HG03442 (cell line): ENCODE measurements at regions not wholly inside any gene's neighbourhood (a gene's known extent, or its start where the extent isn't known, plus 50 kb on each side); places are given as distances from the start of the nearest gene placed in this dataset.
"Not testable (repeated sequence)": the region's sequence is repeated elsewhere in the genome, so short reads cannot be mapped to it uniquely, and the experiment has no call there.

Experiments used
- ATAC-seq: cut with Tn5 transposase; IDR thresholded peaks from one replicate; pipeline ENCODE4 v1.9.1; 2021; ENCODE audit warnings: mild to moderate bottlenecking, moderate library complexity; ENCODE audit not compliant: unreplicated experiment

DNA sequence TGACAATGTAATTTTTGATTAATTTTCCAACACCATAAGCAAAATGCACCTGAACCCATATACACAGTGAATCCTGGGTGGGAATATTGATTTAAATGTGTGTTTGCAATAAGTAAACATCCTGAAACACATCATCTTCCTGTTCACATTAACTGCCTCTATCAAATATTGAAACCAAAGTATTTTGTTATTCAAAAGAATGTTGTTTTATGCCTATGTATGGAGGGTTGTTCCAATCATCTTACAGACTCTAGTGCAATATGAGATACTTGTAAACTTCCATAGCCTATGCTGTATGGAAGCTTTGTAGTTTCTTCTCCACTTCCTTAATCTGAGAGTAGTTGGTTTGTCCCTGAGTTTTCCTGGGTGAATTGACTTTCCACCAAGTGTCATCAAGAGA lies 105.4 kb upstream of the SLC7A11 start:
- ATAC-seq, result no peak

DNA sequence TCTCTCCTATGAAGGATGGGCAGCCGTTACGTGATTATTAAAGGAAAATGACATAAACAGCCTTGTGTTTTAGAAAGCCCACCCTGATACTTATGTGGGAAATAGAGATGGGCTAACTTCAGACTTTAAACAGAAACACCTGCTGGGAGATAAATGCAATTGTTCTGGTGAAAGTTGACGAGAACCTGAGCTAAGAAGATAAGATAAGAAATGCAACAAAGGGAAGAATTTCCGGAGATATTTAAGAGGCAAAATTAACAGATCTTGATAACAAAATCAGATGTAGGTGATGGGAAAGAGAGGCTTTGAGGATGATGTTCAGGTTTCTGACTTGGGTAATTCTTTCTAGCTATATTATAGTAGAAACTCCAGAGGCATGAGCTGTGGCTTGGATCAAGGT lies 102.7 kb upstream of the SLC7A11 start:
- ATAC-seq, result no peak

DNA sequence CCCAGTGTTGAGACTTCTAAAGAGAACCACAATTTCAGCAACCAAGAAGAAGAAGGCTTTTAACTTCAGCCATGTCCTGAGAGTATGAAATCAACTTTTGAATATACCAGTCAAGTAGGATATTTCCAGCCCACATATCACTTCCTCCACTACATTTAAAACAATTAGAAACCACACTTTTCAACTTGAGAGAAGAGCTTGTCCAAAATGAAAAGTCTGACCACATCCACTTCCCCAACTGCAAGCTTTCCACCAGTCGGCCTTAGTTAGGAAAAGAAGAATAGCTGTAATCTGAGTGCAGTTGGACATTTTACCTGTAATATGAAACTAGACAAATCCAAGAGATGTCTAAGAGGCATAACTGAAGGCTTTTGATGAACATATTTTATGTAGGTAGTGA lies 101.9 kb upstream of the SLC7A11 start:
- ATAC-seq, result no peak

DNA sequence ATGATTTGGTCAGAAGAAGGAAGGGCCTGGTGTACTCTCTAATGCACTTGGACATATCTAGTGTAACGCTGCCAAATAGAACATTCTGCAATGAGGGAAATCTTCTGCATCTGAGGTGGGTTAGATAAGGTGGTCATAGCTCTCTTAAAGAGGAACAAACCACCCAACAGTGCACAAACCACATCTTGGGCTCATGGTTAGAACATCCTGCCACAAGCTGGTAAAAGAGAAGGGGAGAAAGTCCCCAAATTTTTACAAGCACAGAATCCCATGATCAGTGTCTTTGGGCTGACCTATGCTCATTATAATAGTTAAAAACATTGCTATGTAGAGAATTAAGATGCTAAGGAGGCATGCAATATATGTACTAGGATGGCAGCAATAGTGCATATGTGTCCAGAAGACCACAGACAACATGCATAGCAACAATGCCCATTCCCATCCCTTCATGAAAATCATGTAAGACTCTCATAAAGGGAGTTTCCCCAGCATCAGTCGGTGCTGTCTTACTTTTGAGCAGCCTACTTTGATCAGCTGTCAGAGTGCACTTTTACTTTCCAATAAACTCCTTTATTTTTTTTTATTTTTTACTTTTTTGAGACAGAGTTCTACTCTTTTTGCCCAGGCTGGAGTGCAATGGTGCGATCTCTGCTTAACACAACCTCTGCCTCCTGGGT lies 99.7 kb upstream of the SLC7A11 start:
- ATAC-seq, result peak; percentile 72

GRCh38 chr4:138338840-138339239 lies 96.7 kb upstream of the SLC7A11 start:
- no peak for ATAC-seq

- not testable (repeated sequence) for ATAC-seq
These were observed 96.1 kb upstream of the SLC7A11 start for GRCh38 chr4:138338222-138338621.

- no peak for ATAC-seq
These were observed 92.3 kb upstream of the SLC7A11 start for GRCh38 chr4:138334346-138335016.

GRCh38 chr4:138332415-138332814 lies 90.3 kb upstream of the SLC7A11 start:
- not testable (repeated sequence) for ATAC-seq

- no peak for ATAC-seq
These were observed 88.4 kb upstream of the SLC7A11 start for GRCh38 chr4:138330531-138330930.

- ATAC-seq, result no peak
These were observed 87.4 kb upstream of the SLC7A11 start for GRCh38 chr4:138329506-138330070.

GRCh38 chr4:138327338-138327737 lies 85.2 kb upstream of the SLC7A11 start:
- ATAC-seq, result no peak

- ATAC-seq, result no peak
These were observed 78.7 kb upstream of the SLC7A11 start for GRCh38 chr4:138320831-138321230.

DNA sequence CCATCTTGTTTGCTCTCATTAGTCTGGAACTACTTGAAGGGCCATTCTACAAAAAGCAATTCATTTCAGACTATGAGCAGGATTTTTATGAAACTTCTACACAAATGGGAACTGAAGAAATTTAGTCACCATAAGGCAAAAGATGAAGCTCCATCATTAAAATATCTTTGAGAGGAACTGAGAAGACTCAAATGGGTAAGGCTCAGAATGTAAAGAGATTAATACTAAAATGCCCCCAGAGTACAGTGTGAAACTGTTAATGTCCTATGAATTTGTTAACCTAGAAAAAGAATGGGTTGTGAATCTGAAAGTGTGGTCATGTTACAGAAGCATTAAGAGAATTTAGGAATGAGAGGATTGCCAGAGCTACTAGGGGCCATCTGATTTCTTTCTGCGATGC lies 77.9 kb upstream of the SLC7A11 start:
- ATAC-seq, result no peak

- ATAC-seq, result no peak
These were observed 75.1 kb upstream of the SLC7A11 start for GRCh38 chr4:138317175-138317748.

GRCh38 chr4:138312536-138312911 lies 70.4 kb upstream of the SLC7A11 start:
- no peak for ATAC-seq

GRCh38 chr4:138311771-138312535 lies 69.8 kb upstream of the SLC7A11 start:
- no peak for ATAC-seq

DNA sequence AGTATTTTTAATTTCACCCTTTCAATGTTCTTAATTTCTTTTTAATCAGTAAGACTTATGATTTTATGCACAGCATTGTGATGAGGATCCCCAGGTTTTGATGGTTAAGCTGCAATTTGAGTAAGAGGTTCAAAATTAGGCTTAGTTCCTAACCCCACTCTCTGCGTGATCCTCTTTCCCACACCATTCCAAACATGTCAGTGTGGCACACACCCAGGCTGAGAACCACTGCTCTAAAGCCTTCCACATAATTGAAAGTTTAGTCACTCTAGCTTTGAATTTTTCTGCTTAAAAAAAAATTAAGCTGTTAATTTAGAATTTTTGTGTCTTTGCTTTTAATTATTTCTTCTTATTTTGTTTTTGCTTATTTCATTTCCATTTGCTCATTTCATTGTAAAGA lies 68.8 kb upstream of the SLC7A11 start:
- no peak for ATAC-seq

DNA sequence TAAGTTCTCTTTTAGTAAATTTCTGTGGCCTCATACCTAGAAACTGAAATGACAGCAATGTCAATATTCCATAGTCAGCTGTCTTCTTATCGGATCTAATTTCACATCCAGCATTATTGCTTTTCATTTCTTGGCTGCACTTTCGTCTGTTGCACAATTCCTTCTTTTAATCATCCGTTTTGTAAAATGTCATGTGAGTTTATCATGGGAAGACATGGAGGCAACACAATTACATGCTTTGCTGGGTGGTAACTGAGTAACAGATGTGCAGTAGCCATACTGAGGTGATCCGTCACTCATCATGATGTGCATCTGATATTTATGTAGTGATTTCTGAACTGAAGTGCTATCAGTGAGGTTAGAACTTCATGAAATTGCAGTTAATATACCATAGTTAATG lies 68.3 kb upstream of the SLC7A11 start:
- ATAC-seq, result no peak

DNA sequence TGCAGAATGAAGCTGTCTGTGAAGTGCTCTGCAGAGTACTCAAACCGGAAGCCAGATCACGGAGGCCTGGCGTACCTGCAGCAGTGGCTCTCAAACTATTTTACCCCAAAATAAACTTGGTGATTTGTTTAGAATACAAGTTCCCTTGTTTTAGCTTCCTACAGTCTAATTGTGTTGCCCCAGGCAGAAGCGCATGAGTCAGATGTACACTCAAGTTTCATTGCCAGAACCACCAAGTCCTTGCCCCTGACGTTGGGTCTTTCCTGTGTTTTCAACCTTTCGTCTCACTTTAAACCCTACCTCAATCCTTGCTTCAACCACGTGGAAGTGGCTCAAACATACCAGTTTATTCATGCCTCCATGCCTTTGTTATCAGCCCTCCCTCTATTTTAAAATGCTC lies 66.2 kb upstream of the SLC7A11 start:
- ATAC-seq, result no peak

DNA sequence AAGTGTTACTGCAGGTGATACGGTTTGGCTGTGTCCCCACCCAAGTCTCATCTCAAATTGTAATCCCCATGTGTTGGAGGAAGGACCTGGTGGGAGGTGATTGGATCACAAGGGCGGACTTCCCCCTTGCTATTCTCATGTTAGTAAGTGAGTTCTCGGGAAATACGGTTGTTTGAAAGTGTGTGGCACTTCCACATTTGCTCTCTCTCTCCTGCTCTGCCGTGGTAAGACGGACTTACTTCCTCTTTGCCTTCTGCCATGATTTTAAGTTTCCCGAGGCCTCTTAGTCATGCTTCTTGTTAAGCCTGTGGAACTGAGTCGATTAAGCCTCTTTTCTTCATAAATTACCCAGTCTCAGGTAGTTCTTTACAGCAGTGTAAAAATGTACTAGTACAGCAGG lies 65.2 kb upstream of the SLC7A11 start:
- ATAC-seq, result no peak

DNA sequence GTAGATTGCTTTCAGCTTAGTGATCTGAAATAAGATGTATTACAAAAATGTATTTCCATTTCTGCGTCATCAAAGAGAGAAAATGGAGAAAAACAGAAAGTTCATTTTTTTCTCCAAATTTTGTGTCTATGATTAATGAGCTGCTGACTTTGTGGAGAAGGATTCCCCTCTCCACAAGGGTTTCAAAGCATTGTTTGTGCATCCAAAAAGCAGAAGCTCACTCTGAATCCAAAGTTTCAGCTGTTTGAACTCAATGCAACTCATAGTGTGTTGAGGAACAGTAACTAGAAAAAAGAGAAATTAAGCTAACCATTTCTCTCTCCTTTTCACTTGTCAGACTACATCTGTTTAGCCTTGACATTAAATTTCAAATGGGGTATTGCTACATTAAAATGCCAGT lies 62.9 kb upstream of the SLC7A11 start:
- no peak for ATAC-seq
